Colonic mucosa (tissue), 4 donors: ENCODE measurements at regions not wholly inside any gene's neighbourhood (a gene's known extent, or its start where the extent isn't known, plus 50 kb on each side); places are given as distances from the start of the nearest gene placed in this dataset.

Source experiments
- DNase-seq: peaks from one replicate; pipeline ENCODE4 v3.0.0-alpha.2; 2020
- H3K27ac ChIP-seq: fragments of 200-600 bp; one replicate; pipeline ENCODE4 v1.8.0; 2021
- H3K27me3 ChIP-seq: fragments of 200-600 bp; one replicate; pipeline ENCODE4 v1.8.0; 2021
- H3K36me3 ChIP-seq: fragments of 200-600 bp; one replicate; pipeline ENCODE4 v1.8.0; 2021
- H3K4me1 ChIP-seq: fragments of 200-600 bp; one replicate; pipeline ENCODE4 v1.8.0; 2021; ENCODE audit warnings: mild to moderate bottlenecking
- H3K4me3 ChIP-seq: fragments of 200-600 bp; one replicate; pipeline ENCODE4 v1.8.0; 2021
- H3K9ac ChIP-seq, 2 donors: one replicate each; pipeline ENCODE4 v1.7.0; 2013; ENCODE audit warnings: control low read depth in 2 of 2, low read depth in 2 of 2, low read length in 2 of 2
- H3K9me3 ChIP-seq: fragments of 200-600 bp; one replicate; pipeline ENCODE4 v1.8.0; 2021
- CTCF ChIP-seq: fragments of 200-600 bp; IDR thresholded peaks from one replicate; pipeline ENCODE4 v1.8.0; 2022; ENCODE audit warnings: antibody characterized with exemption, mild to moderate bottlenecking
- intact Hi-C: fragments of 100-400 bp; cut with DNase I; formaldehyde crosslinking; loops from one replicate; pipeline ENCODE4 v1.14.1; 2022
- donor health status: healthy.
- donor health status: DM: no; HTN: no; CAD: no.
- donor health status: DM: no; HTN: no; CAD: no.

- DNase-seq: no peak
- Histone ChIP-seq H3K9me3 (no peaks in the 10 kb centered on the region), H3K27me3 (no peaks in the 10 kb centered on the region), H3K9ac (no peak overlapping the region), H3K27ac (no peak overlapping the region), H3K4me3 (no peak overlapping the region), H3K36me3 (no peaks in the 10 kb centered on the region), H3K4me1 (no peaks in the 10 kb centered on the region)
- no peak for TF ChIP-seq CTCF
- intact Hi-C loops: no loop called here
These were observed 1416.5 kb upstream of the CELF4 start for GRCh38 chr18:38982072-38982471.

DNA sequence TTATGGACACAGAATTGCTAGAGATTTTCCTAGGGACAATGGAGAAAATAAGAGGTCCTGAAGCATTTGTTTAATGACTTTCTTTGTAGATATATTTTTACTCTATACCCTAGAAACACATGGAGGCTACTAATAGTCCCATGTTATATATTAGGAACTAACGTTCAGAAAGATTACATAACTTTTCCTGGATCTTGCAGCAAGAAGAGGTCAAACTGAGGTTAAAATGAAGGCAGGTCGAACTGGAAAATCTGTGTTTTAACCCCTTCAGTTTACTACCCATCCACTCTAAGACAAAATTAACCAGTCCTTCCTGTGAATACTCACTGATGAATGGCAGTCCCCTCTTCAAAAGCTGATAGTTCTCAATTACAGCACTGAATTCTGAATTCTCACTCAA, 1415.8 kb upstream of the CELF4 start:
- intact Hi-C loops: no loop called here
- Histone ChIP-seq H3K27me3 (no peaks in the 10 kb centered on the region), H3K9me3 (no peaks in the 10 kb centered on the region), H3K9ac (no peak overlapping the region), H3K4me3 (no peak overlapping the region), H3K36me3 (no peaks in the 10 kb centered on the region), H3K27ac (no peak overlapping the region), H3K4me1 (no peaks in the 10 kb centered on the region)
- no peak for DNase-seq
- TF ChIP-seq CTCF: no peak

DNA sequence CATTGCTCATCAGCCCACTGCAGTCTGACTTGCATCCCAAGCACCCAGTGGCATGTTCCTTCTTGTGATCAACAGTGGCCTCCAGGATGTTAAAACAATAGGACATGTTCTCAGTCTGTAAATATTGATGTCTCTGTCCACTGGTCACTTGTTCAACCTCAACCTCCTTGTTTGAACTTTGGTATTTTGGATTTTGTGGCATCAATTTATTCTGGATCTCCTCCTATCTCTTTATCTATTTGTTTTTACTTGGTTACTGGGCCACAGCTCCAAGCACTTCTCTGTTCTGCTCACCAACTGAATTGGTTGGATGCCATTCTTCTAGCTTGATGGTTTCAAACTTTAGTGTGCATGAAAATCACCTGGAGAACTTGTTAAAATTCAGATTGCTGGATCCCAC, 1414.8 kb upstream of the CELF4 start:
- no peak for DNase-seq
- H3K27ac ChIP-seq: no peak overlapping the region
- no peaks in the 10 kb centered on the region for H3K27me3 ChIP-seq
- no peaks in the 10 kb centered on the region for H3K9me3 ChIP-seq
- TF ChIP-seq CTCF: no peak
- intact Hi-C loops: no loop called here
- H3K4me3 ChIP-seq: no peak overlapping the region
- H3K9ac ChIP-seq: no peak overlapping the region
- no peaks in the 10 kb centered on the region for H3K36me3 ChIP-seq
- H3K4me1 ChIP-seq: no peaks in the 10 kb centered on the region

- Histone ChIP-seq H3K4me1 (no peaks in the 10 kb centered on the region), H3K27me3 (no peaks in the 10 kb centered on the region), H3K36me3 (no peaks in the 10 kb centered on the region), H3K27ac (no peak overlapping the region), H3K9me3 (no peaks in the 10 kb centered on the region), H3K9ac (no peak overlapping the region), H3K4me3 (no peak overlapping the region)
- no peak for TF ChIP-seq CTCF
- no peak for DNase-seq
- intact Hi-C loops: no loop called here
These were observed 1407.0 kb upstream of the CELF4 start for GRCh38 chr18:38972571-38972970.

- no peak for DNase-seq
- no peaks in the 10 kb centered on the region for H3K27me3 ChIP-seq
- no peaks in the 10 kb centered on the region for H3K36me3 ChIP-seq
- no peak overlapping the region for H3K4me3 ChIP-seq
- intact Hi-C loops: no loop called here
- H3K9ac ChIP-seq: no peak overlapping the region
- no peaks in the 10 kb centered on the region for H3K4me1 ChIP-seq
- no peak for TF ChIP-seq CTCF
- H3K9me3 ChIP-seq: no peaks in the 10 kb centered on the region
- H3K27ac ChIP-seq: no peak overlapping the region
These were observed 1406.3 kb upstream of the CELF4 start for GRCh38 chr18:38971881-38972280.

DNA sequence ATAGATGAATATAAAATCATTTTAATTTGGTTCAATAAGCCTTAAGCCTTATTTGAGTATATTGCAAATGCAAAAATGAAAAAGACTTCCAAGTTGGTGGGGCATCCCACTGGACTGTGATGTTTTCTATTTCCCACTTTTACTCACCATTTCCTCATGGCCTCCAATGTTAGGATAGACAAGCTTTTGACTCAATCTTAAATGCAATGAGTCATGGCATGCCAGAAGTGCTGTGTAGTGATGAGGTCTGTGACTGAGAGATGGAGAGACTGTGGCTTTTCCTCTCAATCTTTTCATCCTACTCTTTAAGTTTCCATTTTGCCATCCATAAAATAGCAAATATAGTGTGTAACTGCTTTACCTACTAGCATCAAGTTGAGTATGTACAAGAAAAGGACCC, 1401.2 kb upstream of the CELF4 start:
- Histone ChIP-seq H3K4me3 (no peak overlapping the region), H3K9me3 (no peaks in the 10 kb centered on the region), H3K27ac (no peak overlapping the region), H3K9ac (no peak overlapping the region), H3K36me3 (no peaks in the 10 kb centered on the region), H3K4me1 (no peaks in the 10 kb centered on the region), H3K27me3 (no peaks in the 10 kb centered on the region)
- TF ChIP-seq CTCF: no peak
- no peak for DNase-seq
- intact Hi-C loops: no loop called here
